Activated effector memory CD4-positive, alpha-beta T cell treated with Interleukin-2 at 50 U/mL for 16 hours (primary cell): ENCODE measurements at regions not wholly inside any gene's neighbourhood (a gene's known extent, or its start where the extent isn't known, plus 50 kb on each side); places are given as distances from the start of the nearest gene placed in this dataset.

Experiments
- DNase-seq: peaks from one replicate; pipeline ENCODE4 v3.0.0-alpha.2; 2020

DNA sequence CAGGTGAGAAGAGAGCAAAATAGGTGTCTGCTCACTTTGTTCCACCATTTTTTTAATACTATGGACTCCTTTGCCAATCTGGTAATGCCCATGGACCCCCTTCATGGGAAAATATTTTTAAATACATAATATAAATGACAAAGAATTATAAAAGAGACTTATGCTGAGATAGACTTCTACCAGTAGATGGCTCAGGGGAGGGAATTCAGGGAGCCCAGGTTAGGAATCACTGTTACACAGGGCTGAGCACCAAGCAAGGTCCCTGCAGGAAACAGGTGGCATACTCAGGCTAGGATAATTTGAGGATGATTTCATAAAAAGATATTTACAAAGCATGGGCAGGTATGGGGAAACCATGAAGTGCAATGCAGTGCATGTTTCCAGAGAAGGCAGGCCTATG lies 525.9 kb downstream of the FGF9 start:
- DNase-seq, result no peak

- no peak for DNase-seq
These were observed 527.1 kb downstream of the FGF9 start for GRCh38 chr13:22198001-22198400.

DNA sequence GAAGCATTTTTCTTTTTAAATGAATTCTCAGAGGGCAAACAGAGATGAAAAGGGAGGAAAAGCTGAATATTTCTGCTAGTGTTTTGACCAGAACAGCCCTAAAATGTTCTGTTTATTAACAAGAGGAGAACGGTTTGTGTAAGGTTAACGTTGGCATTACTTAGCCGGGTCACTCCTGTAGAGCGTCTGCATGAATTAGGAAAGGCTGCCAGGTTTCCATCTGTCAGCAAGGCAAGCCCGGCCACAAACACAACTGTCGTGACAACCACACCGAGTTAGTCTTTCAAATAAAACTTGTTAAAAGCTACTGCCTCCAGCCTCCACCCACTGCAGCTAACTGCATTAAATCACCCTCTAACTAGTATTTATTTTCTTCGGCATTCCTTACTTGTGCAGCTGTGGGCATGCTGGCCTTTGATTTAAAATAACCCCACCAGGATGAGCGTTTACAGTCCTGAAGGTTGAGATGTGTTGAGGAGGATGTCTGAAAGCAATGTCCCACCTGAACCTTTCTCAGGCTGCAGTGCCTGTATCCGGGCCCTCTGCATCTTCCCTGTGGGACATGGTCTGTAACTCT lies 527.9 kb downstream of the FGF9 start:
- no peak for DNase-seq

DNA sequence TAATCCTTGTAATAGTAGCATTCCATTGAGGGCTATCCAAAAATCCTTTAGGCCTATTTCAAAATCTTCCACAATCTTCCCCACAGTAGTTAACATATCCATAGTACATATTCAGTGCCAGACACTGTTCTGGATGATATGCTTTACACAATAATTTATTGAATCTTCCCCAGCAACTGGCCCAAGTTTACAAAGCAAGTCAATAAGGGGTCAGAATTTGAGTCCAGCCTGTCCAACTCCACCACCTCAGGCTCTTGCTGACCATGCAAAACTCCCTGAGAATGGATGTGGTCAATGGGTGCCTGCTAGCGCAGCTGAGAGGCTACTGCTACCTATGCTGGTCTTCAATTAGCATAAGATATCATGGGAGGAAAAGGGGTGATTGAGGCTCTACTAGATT lies 529.6 kb downstream of the FGF9 start:
- no peak for DNase-seq

DNA sequence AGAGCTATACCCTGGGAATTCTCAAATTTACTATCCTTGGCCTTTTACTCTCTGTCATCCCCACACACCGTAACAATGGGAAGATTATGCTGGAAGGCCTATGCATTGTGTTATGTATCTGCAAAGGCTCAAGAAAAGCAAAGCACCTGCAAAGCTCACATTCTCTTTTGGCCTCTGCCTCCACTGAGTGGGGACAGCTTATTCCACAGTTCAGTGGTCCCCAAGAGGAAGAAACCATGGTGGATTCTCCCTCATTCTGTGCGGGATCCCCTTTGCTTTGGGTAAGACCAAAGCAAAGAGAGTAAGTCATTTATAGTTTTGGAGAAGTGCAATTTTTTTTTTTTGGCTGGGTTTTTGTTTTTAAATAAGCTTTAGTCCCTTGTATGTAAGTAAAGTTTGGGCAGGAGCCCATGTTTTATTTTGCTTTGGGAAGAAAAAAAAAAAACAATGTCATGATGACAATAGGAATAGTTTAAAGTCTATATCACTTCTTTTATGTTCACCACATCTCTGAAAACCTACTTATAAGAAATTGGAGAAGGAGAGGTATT lies 530.6 kb downstream of the FGF9 start:
- DNase-seq, result no peak

DNA sequence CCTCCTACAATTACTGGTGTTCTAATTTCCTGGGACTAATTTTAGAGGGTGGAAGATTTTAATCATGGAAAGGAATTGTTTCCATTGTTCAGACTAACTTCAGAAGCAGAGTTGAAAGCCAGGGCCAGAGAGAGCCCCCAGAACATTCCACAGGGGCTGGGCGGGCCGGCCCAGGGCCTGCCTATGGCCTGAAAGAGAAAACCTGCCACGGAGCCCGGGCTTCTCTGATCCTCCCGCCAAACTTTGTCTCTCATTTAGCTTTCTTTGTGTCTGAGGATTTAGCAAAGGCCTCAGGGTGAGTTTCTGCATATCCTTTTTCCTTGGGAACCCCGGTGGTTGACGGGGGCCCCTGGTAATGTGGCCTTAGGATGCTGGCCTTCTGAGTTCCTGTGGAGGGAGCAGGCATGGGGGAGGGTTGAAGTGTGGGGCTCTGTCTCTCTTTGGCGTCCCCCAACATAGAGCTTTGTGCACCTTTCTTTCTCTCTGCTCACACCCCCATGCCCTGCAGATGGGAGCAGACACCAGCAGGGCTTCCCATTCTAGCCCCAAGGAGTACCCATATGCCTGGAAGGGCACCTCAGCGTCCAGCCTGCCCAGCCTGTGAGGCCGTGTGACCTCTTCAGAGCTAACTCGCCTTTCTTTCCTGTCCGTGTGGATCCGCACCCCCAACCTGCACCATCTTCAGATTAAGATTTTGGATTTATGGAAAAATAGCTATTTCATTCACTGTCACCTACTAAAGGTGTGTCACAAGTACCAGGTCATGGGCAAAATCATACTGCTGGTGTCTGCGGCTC lies 539.5 kb downstream of the FGF9 start:
- DNase-seq, result no peak

- no peak for DNase-seq
These were observed 541.0 kb downstream of the FGF9 start for GRCh38 chr13:22211876-22212275.

- DNase-seq, result no peak
These were observed 541.7 kb downstream of the FGF9 start for GRCh38 chr13:22212576-22212975.

- DNase-seq, result no peak
These were observed 543.3 kb downstream of the FGF9 start for GRCh38 chr13:22214184-22214583.

DNA sequence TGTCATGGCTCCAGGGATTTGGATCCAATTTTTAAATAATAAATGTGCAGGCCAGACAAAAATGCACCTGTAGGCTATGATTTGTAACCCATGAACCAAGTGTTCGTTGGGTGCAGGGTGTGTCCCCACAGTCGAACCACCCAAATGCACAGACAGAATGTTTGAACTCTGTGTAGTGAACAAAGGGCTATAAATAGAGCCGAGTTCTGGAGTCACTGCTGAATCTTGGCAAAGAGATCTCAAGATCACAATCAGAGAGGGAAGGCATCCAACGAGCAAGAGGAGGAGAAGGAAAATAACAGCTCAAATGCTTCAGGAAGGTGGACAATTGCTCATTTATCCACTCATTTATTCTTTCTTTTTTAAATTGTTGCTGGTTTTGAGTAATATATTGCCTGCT lies 547.9 kb downstream of the FGF9 start:
- no peak for DNase-seq

GRCh38 chr13:22219709-22220108 lies 548.8 kb downstream of the FGF9 start:
- DNase-seq, result no peak

DNA sequence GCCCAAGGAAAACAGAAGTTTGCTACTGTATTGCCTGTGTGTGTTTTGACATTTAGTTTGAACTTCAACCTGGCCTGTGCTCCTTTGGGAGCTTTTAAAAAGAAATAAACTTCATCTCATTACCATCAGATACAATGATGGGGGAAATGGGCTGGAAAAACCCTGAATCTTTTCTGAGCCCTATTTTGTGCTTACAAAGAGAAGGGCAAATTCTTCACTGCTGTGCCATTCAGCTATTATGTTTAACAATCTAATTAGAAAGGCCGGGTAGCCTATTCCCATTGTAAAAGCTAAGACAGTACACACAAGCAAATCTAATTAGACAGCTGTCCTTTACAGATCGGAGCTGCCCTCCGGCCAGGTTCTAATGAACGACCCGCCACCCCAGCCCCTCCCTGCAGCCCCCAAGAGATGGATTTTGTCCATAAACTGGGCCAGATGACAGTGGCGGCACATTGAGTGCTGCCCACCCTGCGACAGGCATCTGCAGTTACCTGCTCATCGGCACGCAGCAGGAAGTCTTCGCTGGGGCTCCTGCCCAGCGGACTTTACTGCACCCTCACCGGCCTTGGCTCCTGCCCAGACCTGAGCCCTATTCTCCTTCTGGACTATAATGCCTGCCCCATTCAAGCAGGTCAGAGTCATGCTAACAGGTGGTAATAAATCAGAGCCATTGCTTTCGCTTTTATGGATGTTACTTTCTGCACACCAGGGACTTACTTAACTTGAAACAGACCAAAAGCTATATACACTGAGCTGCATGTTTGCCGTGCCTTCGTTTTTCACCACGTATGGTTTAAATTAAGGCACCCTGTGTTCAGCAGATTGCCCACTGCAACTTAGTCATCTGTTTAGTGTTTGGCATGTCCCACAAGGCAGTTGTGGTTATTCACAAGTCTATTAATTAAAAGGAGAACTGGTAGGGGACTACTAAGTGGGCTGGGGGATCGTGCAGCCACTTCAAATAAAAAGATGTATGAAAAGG lies 549.6 kb downstream of the FGF9 start:
- no peak for DNase-seq

GRCh38 chr13:22223411-22223810 lies 552.5 kb downstream of the FGF9 start:
- no peak for DNase-seq

- no peak for DNase-seq
These were observed 555.2 kb downstream of the FGF9 start for GRCh38 chr13:22226086-22226485.

GRCh38 chr13:22227895-22228294 lies 557.0 kb downstream of the FGF9 start:
- DNase-seq, result no peak

DNA sequence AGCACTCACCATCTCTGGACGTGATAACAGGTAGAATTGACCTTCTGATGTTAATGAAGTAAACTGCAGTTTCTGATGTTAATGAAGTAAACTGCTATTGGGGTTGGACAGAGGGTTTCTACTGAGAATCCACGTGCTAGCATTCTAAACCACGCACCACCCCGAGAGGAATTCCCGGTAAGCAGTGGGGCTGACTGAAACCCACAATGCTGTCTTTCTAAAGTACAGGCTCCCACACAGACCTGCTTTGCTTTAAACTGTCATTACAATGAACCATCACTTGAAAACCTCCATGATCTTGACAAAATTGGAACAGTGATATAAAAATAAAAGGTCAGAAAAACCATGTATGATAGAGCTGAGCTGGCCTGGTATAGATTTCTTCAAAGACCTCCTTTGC lies 559.0 kb downstream of the FGF9 start:
- DNase-seq, result no peak

DNA sequence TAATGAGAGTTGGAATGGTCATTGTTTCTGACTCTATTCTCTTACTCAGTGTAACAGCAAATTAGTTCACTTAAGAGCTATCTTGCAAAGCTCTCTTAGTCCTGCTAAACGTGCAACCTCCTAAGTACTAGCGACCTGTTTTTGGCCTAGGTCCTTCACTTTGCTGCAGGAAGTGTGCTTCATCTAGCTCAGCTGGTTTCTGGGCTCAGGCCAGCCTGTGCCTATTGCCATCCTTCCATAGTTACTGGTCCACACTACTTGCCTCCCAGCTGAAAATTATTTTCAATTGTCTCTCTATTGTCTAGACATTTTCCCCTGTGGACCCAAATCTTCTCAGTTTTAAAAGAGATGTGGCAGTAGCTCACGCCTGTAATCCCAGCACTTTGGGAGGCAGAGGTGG lies 561.3 kb downstream of the FGF9 start:
- no peak for DNase-seq

DNA sequence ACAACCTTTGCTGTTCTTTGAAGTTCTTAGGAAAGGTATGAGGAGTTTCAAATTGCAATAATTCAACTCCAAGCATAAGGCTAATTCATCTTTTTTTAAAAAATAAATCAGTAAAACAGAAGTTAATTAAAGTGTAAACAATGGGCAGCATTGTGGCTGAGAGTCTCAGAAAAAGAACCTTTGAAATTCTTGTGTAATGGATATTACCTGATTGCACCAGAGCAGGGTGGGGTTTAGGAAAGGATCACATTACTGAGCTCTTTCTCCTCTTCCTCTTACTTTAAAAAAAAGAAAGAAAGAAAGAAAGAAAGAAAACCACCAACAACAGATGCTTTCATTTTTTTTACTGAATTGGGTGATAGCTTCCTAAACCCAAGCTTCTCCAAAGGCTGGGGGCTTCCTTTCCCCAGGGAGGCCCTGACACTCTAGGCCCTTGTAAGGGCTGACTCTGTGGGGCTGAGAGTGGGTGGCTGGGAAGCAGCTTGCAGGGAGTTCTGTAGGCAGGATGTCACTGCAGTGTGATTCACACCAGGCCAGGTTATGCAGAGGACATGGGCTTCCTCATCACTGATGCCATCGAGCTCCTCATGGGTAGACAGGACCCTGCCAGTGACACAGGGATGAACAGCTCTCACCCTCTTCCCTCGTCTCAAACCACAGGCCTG lies 564.5 kb downstream of the FGF9 start:
- no peak for DNase-seq

DNA sequence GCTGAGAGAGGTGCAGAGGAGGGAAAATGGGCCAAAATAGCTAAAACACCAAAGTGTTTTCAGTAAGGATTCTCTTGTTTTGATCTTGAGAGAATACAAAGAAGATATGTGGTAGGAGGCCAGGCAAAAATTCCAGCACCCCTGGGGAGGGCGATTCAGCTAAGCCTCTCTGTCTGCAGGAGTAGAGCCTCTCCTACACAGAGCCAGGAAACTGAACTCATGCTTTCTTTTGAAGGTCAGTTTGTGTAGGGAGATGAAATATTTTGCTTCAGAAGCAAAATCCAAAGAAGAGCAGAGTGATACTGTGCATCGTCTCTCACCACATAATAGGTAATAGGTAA lies 565.0 kb downstream of the FGF9 start:
- DNase-seq, result no peak

DNA sequence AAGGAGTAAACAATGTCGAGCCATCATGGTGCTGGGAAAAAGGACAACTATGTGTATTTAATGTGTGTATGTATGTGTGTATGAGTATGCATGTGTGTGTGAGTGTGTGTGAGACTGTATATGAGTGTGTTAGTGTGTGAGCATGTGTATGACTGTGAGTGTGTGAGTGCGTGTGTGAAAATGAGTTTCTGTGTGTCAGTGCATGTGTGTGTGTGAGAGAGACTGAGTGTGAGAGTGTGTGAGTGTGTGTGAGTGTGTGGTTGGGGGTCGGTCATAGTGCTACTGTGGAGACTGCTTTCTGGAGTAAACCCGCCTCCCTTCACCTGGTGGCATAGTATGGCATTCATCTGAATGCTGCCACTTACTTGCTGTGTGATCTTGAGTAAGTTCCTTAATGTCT lies 567.4 kb downstream of the FGF9 start:
- DNase-seq, result no peak

DNA sequence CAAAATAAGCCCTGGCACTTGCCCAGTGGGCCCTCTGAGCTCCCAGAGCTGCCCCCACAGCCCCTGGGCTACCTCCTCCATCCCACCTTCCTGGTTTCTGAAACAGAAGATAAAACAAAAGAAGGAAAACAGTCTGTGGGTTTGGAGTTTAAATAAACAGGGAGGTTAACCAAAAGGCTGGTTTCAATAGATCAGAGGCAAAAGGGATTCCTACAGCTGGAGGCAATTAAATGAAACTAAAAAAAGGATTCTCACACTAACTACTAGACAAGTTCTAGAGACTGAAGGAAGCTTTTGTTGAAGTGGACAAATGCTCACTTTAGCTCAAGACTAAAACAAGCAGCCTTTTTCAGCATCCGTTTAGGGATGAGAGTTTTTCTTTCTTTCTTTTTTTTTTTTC lies 569.8 kb downstream of the FGF9 start:
- DNase-seq, result no peak

DNA sequence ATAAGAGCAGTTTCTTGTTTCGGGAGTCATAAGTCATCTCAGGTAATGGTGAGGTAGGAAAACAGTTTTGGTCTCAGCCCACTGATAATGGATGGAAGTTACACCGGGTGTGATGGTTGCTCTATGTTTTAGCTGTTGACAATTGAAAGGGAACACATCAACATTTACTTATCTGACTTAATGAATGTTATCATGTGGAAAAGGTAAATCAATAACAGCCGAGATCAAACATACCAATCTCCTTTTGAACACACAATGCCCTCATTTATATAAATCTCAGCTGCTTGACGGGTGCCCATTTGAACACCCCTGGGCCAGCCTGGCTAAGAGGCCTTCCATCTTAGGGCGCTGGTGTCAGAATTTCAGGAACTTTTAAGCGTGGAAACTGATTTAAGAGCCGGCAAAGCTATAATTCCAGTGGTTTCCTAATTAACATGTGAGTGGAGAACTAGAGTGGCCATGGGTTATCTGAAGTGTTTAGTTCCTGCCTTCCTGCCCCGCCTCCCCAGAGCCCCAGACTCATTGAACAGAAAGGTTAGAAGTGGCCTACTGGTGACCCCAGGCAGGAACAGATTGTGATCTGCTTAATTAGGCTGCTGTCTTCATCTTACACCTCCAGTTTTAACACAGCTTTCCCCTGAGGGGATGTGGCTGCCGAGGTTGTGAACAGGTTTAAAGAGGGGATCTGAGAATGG lies 572.7 kb downstream of the FGF9 start:
- DNase-seq, result no peak
